Mucosa of gallbladder (tissue), 1 donor: ENCODE measurements at regions not wholly inside any gene's neighbourhood (a gene's known extent, or its start where the extent isn't known, plus 50 kb on each side); places are given as distances from the start of the nearest gene placed in this dataset.
"Not testable (repeated sequence)": the region's sequence is repeated elsewhere in the genome, so short reads cannot be mapped to it uniquely, and the experiment has no call there.

Source experiments
- DNase-seq: peaks from one replicate; pipeline ENCODE4 v3.0.0-alpha.2; 2020; ENCODE audit warnings: low spot score
- donor health status: DM: no; HTN: no; CAD: no.

GRCh38 chr14:83184531-83184930, 1650.9 kb upstream of the SEL1L start:
- DNase-seq = no peak

DNA sequence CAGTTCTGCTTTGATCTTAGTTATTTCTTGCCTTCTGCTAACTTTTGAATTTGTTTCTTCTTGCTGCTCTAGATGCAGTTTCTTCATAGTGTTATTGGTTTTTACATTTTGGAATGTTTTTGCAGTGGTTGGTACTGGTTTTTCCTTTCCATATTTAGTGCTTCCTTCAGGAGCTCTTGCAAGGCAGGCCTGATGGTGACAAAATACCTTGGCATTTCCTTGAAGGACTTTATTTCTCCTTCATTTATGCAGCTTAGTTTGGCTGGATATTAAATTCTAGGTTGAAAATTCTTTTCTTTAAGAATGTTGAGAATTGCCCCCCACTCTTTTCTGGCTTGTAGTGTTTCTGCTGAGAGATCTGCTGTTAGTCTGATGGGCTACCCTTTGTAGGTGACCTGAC, 1654.7 kb upstream of the SEL1L start:
- not testable (repeated sequence) for DNase-seq

- DNase-seq = no peak
Observed at GRCh38 chr14:83196236-83196635, 1662.6 kb upstream of the SEL1L start.

- DNase-seq = no peak
Observed at GRCh38 chr14:83197271-83197670, 1663.6 kb upstream of the SEL1L start.

- DNase-seq = no peak
Observed at GRCh38 chr14:83207550-83207949, 1673.9 kb upstream of the SEL1L start.

DNA sequence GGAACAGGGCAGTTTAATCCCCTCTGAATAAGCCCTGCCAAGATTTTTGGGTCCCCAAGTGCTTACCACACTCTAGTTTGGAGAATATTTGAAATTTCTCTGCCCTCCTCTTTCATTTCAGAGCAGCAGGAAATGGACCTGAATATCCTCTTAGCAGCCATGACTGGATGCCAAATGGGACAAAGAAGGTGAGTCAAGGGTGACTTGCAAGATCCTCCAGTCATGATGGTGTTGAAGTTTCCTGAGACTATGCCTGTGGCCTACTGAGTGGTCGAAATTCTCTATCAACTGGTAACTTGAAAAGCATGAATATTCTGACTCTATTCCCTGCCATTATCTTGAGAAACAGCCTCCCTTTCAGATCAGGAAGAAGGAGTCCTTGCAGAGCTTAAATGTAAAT, 1674.7 kb upstream of the SEL1L start:
- no peak for DNase-seq

GRCh38 chr14:83217492-83217891, 1683.8 kb upstream of the SEL1L start:
- DNase-seq = no peak

GRCh38 chr14:83247924-83248639, 1714.4 kb upstream of the SEL1L start:
- DNase-seq = no peak

GRCh38 chr14:83251402-83251801, 1717.7 kb upstream of the SEL1L start:
- DNase-seq = no peak

- DNase-seq = no peak
Observed at GRCh38 chr14:83253870-83254269, 1720.2 kb upstream of the SEL1L start.

GRCh38 chr14:83255015-83255726, 1721.5 kb upstream of the SEL1L start:
- DNase-seq = no peak

GRCh38 chr14:83255727-83256090, 1722.1 kb upstream of the SEL1L start:
- no peak for DNase-seq

GRCh38 chr14:83257466-83258439, 1724.1 kb upstream of the SEL1L start:
- DNase-seq = no peak

- DNase-seq = no peak
Observed at GRCh38 chr14:83260751-83261150, 1727.1 kb upstream of the SEL1L start.

GRCh38 chr14:83269583-83269982, 1735.9 kb upstream of the SEL1L start:
- no peak for DNase-seq

DNA sequence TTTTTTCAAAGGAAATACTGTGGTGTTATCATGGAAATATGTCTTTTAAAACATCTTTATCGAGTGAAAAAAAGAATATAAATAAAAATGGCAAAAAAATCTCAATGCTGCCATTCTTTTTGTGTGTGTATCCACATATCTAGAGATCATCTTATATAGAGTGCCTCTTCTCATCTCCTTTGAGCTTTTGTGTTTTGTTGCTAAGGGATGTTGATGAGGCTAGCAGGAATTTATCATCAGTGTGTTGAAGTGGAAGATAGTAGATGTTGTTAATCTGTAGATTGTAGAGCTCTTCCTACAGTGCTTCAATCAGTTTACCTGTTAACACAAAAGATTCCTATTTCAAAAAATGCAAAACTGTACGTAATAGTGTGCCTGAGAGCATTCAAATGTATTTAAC, 1738.0 kb upstream of the SEL1L start:
- no peak for DNase-seq

DNA sequence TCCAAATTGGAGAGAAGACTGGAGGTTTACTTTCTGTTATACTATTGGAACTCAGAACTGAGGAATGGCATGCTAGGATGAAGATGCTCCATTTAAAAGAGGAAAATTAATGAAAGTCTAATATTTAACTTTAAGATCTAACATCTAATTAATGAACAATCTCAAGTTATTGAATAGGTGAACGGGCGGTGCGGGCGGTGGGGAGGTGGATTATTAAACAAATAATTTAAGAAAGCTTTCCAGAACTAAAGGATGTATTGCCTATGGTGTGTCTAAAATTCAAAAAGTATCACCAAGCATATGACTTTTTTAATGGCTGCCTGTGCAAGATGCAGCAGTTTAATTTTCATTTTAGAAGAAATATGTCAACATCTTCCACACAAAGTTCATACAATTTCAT, 1747.1 kb upstream of the SEL1L start:
- DNase-seq = no peak

- DNase-seq = no peak
Observed at GRCh38 chr14:83282706-83283105, 1749.1 kb upstream of the SEL1L start.

DNA sequence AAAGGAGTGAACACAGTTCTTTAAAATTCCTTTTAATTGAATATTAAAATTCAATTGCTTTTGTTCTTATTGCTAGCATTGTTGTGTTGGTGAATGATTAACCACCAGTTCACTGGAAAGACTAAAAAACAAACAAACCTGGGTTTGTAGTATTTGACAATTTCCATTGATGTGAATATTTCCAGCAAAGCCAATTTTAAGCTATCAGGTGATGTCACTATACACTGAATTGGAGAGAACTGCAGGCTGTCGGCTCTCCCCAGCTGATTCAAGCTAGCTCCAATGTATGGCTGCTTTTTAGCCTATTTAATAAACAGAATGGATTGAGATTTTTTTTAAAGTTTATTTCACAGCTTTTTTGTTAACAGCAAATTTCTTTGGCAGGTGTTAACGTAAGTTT, 1753.6 kb upstream of the SEL1L start:
- no peak for DNase-seq

DNA sequence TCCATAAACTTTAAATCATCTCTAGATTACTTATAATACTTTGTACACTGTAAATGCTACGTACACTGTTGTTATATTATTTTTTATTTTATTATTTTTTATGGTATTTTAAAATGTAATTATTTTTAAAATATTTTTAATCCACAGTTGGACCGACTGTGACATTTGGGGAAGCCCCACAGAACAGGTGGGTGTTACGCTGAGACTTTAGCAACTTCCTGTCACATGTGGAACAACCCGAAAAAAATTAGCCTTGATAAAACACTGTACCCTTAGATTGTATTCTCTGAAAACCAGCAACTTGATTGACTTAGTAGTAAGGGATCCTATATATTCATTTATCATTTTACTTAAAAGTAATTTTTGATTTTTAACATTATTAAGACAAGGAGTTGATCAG, 1755.7 kb upstream of the SEL1L start:
- DNase-seq = no peak

- no peak for DNase-seq
Observed at GRCh38 chr14:83289896-83290295, 1756.2 kb upstream of the SEL1L start.

- DNase-seq = no peak
Observed at GRCh38 chr14:83290447-83290846, 1756.8 kb upstream of the SEL1L start.
